Ovary (tissue), 7 donors: ENCODE measurements at regions not wholly inside any gene's neighbourhood (a gene's known extent, or its start where the extent isn't known, plus 50 kb on each side); places are given as distances from the start of the nearest gene placed in this dataset.

Experiments
- DNase-seq, 5 donors: peaks; one replicate each; pipeline ENCODE4 v3.0.0-alpha.2; 2019 to 2020
- H3K27ac ChIP-seq, 2 donors: fragments of 200-600 bp; one replicate each; pipeline versions ENCODE4 v1.5.1 to v1.8.0; 2019 to 2022
- H3K27me3 ChIP-seq: fragments of 200-600 bp; one replicate; pipeline ENCODE4 v1.8.0; 2022
- H3K36me3 ChIP-seq: fragments of 200-600 bp; sonication (generic); one replicate; pipeline ENCODE4 v1.5.1; 2019
- H3K4me1 ChIP-seq: one replicate; pipeline ENCODE4 v1.8.1; 2013; ENCODE audit warnings: mild to moderate bottlenecking, moderate library complexity; ENCODE audit not compliant: insufficient read depth
- H3K4me3 ChIP-seq: fragments of 200-600 bp; sonication (generic); one replicate; pipeline ENCODE4 v1.5.1; 2017
- H3K9me3 ChIP-seq, 2 donors: fragments of 200-600 bp in 1 of 2; sonication (generic) in 1 of 2; one replicate each; pipeline versions ENCODE4 v1.5.1 to v1.8.1; 2013 to 2019; ENCODE audit warnings: mild to moderate bottlenecking in 1 of 2, moderate library complexity in 1 of 2
- EP300 ChIP-seq: sonication (generic); formaldehyde crosslinking; IDR thresholded peaks from one replicate; pipeline ENCODE4 v1.6.1; 2017; ENCODE audit warnings: antibody characterized with exemption
- POLR2A ChIP-seq: fragments of 450-650 bp; IDR thresholded peaks from one replicate; pipeline ENCODE4 v1.6.1; 2017; ENCODE audit warnings: antibody characterized with exemption, mild to moderate bottlenecking, moderate library complexity
- WGBS, 3 donors: extraction: QIAGEN DNeasy Blood & Tissue Kit in 1 of 3; methylation state at CpG; one replicate each; pipeline versions ENCODE4 v1.1.5 to v1.1.7; 2013 to 2017; 5-methylcytosine and 5-hydroxymethylcytosine counted together
- intact Hi-C, 4 donors: fragments of 100-400 bp; cut with DNase I; formaldehyde crosslinking; loops; one replicate each; pipeline versions ENCODE4 v1.11.0 to v1.15.1; 2022 to 2023
- TF ChIP-seq, protein P1 (sequence below), 3 donors: fragments of 450-650 bp in 2 of 3; fragments of 200-600 bp in 1 of 3; IDR thresholded peaks; one replicate each; pipeline versions ENCODE4 v1.5.1 to v1.8.0; 2016 to 2022; ENCODE audit warnings: antibody characterized with exemption in 3 of 3, mild to moderate bottlenecking in 1 of 3
- donor health status: DM: no; HTN: no; CAD: no; lungs with moderate emphysema.
- donor health status: DM: no; HTN: no; CAD: no.
- donor health status: Bipolar disorder and iron deficiency.
- donor health status: DM: no; HTN: no; CAD: no.
- donor health status: DM: yes; HTN: yes; CAD: no.

DNA sequence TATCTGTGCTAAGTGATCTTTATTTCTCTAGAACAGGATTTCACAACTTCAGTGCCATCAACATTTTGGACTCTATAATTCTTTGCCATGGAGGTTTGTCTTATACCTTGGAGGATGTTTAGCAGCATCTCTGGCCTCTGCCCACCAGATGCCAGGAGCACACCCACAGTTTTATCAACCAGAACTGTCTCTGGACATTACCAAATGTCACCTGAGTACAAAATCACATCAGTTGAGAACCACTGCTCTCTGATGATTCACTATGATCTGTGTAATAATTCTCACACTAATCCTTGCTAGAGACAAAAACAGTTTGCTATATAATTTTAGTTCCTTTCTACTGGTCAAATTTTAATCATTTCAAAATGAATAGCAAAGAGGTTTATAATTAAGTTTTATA, 102.8 kb upstream of the AMZ2 start:
- DNase-seq, result no peak
- intact Hi-C loops, result no loop called here
- no peak overlapping the region for H3K27ac ChIP-seq

DNA sequence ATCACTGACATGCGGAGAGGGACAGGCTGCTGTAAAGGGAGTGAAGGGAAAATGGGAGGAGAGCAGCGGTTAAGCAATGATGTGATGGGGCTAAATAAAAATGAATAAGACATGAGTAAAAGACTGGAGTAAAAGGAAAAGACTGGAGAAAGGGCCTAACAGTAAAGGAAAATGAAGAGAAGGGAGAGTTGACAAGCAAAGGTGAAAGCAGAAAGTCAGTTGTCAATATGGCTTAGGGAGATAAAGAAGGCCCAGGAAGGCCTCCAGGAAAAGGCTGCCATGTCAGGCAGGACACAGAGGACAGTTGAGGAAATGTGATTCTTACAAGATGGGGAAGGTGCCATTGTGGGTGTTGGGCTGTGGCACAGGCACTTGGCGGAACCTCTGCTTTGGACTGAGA, 98.9 kb upstream of the AMZ2 start:
- intact Hi-C loops, result no loop called here
- Histone ChIP-seq H3K9me3 (no peaks in the 10 kb centered on the region), H3K27ac (no peak overlapping the region), H3K4me3 (no peak overlapping the region), H3K4me1 (no peaks in the 10 kb centered on the region), H3K36me3 (no peaks in the 10 kb centered on the region), H3K27me3 (no peaks in the 10 kb centered on the region)
- TF ChIP-seq EP300, result no peak
- TF ChIP-seq, protein P1, sequence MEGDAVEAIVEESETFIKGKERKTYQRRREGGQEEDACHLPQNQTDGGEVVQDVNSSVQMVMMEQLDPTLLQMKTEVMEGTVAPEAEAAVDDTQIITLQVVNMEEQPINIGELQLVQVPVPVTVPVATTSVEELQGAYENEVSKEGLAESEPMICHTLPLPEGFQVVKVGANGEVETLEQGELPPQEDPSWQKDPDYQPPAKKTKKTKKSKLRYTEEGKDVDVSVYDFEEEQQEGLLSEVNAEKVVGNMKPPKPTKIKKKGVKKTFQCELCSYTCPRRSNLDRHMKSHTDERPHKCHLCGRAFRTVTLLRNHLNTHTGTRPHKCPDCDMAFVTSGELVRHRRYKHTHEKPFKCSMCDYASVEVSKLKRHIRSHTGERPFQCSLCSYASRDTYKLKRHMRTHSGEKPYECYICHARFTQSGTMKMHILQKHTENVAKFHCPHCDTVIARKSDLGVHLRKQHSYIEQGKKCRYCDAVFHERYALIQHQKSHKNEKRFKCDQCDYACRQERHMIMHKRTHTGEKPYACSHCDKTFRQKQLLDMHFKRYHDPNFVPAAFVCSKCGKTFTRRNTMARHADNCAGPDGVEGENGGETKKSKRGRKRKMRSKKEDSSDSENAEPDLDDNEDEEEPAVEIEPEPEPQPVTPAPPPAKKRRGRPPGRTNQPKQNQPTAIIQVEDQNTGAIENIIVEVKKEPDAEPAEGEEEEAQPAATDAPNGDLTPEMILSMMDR (IDR thresholded peaks at IDR 0.05), result no peak
- no peak for TF ChIP-seq POLR2A
- no peak for DNase-seq
- WGBS, 3 donors, result 96 to 99% (median 97%) methylated on average over 3 of the region's 3 CpGs

More for the DNA sequence above, 102.8 kb upstream of the AMZ2 start:
- Histone ChIP-seq H3K4me1 (no peaks in the 10 kb centered on the region), H3K36me3 (no peaks in the 10 kb centered on the region), H3K9me3 (no peaks in the 10 kb centered on the region), H3K4me3 (no peak overlapping the region), H3K27me3 (no peaks in the 10 kb centered on the region)
- TF ChIP-seq EP300 (no peak), POLR2A (no peak)
- TF ChIP-seq, protein P1 (IDR thresholded peaks at IDR 0.05), result no peak

DNA sequence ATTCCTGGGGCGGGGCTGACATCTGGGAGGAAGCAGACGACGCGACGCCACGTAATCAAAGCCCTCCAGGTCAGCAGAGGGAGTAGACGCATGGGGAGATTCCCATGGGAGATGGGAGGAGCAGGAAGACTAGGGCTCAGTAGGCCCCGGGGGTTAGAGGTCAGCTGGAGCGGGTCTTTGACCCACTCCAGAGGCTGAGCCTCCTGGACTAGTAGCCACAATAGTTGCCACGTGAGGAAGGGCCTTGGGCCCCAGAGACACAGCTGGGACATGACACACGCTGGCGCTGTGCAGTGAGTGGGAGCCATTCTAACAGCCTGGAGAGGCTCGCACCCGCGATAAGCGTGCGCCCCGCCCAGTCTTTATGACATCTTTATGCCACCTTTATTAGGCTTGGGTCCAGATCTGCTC, 95.7 kb upstream of the AMZ2 start:
- intact Hi-C loops, result no loop called here
- WGBS, 3 donors, result 89 to 94% (median 91%) methylated on average over 11 to 18 of the region's 18 CpGs
- no peaks in the 10 kb centered on the region for H3K36me3 ChIP-seq

DNA sequence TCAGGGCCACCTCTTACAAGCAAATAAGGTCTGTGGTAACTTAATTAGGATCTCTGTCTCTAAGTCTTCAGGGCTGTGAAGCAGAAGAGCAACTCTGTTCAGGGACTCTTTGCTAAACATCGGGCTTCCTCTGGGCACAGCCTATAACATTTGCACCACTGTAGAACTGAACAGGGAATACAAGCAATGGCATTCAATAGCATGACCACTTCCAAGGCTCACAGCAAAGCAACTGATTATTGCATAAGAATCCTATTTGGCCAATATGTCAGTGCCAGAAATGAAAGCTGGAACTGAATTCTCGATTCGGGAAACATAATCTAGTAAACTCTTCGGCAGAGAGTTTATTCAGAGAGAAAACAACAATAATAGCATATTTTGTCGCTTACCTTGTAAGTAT, 92.2 kb upstream of the AMZ2 start:
- TF ChIP-seq POLR2A (no peak), EP300 (no peak)
- TF ChIP-seq, protein P1 (IDR thresholded peaks at IDR 0.05), result no peak

More for the DNA sequence above, 95.7 kb upstream of the AMZ2 start:
- Histone ChIP-seq H3K27ac (no peak overlapping the region), H3K27me3 (no peaks in the 10 kb centered on the region), H3K4me3 (no peak overlapping the region), H3K9me3 (no peaks in the 10 kb centered on the region), H3K4me1 (no peaks in the 10 kb centered on the region)
- no peak for TF ChIP-seq EP300
- no peak for TF ChIP-seq POLR2A
- TF ChIP-seq, protein P1 (IDR thresholded peaks at IDR 0.05), result no peak
- no peak for DNase-seq

More for the DNA sequence above, 92.2 kb upstream of the AMZ2 start:
- Histone ChIP-seq H3K27me3 (no peaks in the 10 kb centered on the region), H3K9me3 (no peaks in the 10 kb centered on the region), H3K27ac (no peak overlapping the region), H3K4me1 (no peaks in the 10 kb centered on the region), H3K4me3 (no peak overlapping the region), H3K36me3 (no peaks in the 10 kb centered on the region)
- DNase-seq, result no peak
- WGBS, 3 donors, result 87 to 92% (median 91%) methylated on average over 5 of the region's 5 CpGs
- intact Hi-C loops, result no loop called here
